C4-2B (cell line): ENCODE measurements at regions not wholly inside any gene's neighbourhood (a gene's known extent, or its start where the extent isn't known, plus 50 kb on each side); places are given as distances from the start of the nearest gene placed in this dataset.
"Not testable (repeated sequence)": the region's sequence is repeated elsewhere in the genome, so short reads cannot be mapped to it uniquely, and the experiment has no call there.

ENCODE experiments used
- CTCF ChIP-seq: fragments of 450-650 bp; conservative IDR thresholded peaks from 2 replicates; pipeline ENCODE4 v1.5.1; 2017; ENCODE audit warnings: mild to moderate bottlenecking
- ZFX ChIP-seq: fragments of 450-650 bp; IDR thresholded peaks from 2 replicates; pipeline ENCODE4 v1.6.1; 2017

DNA sequence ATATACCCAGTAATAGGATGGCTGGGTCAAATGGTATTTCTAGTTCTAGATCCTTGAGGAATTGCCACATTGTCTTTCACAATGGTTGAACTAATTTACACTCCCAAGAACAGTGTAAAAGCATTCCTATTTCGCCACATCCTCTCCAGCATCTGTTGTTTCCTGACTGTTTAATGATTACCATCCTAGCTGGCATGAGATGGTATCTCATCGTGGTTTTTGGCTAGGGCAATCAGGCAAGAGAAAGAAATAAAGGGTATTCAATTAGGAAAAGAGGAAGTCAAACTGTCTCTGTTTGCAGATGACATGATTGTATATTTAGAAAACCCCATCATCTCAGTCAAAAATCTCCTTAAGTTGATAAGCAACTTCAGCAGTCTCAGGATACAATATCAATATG, 364.5 kb upstream of the DPYD start:
- not testable (repeated sequence) for TF ChIP-seq CTCF, ZFX
